ENCODE measurements at regions not wholly inside any gene's neighbourhood (a gene's known extent, or its start where the extent isn't known, plus 50 kb on each side); places are given as distances from the start of the nearest gene placed in this dataset.
"Not testable (repeated sequence)": the region's sequence is repeated elsewhere in the genome, so short reads cannot be mapped to it uniquely, and the experiment has no call there.

- Histone ChIP-seq H3K9ac (ENCODE audit: low read length in 5 of 5) (no peak overlapping the region), H3K27ac (ENCODE audit: low read depth, low read length) (no peak overlapping the region), H3K27me3 (ENCODE audit: control insufficient read depth in 5 of 5, insufficient read depth in 4 of 5, low read length in 5 of 5) (no peaks in the 10 kb centered on the region), H3K36me3 (ENCODE audit: control insufficient read depth in 5 of 5, insufficient read depth in 5 of 5, low read length in 5 of 5) (no peaks in the 10 kb centered on the region), H3K9me3 (ENCODE audit: control insufficient read depth in 5 of 5, low read length in 5 of 5) (peaks cover 0 to 3% (median 0%) of the 10 kb centered on the region in 5 donors), H3K4me3 (ENCODE audit: low read depth in 1 of 5, low read length in 5 of 5) (no peak overlapping the region), H3K4me1 (ENCODE audit: control insufficient read depth in 5 of 5, insufficient read depth in 5 of 5, low read length in 5 of 5) (no peaks in the 10 kb centered on the region)
Measured at GRCh38 chr6:94163877-94164276, 744.5 kb upstream of the EPHA7 start.

- Histone ChIP-seq H3K36me3 (ENCODE audit: control insufficient read depth in 5 of 5, insufficient read depth in 5 of 5, low read length in 5 of 5) (no peaks in the 10 kb centered on the region), H3K4me1 (ENCODE audit: control insufficient read depth in 5 of 5, insufficient read depth in 5 of 5, low read length in 5 of 5) (no peaks in the 10 kb centered on the region), H3K27ac (ENCODE audit: low read depth, low read length) (no peak overlapping the region), H3K9me3 (ENCODE audit: control insufficient read depth in 5 of 5, low read length in 5 of 5) (no peaks in the 10 kb centered on the region), H3K9ac (ENCODE audit: low read length in 5 of 5) (no peak overlapping the region), H3K4me3 (ENCODE audit: low read depth in 1 of 5, low read length in 5 of 5) (no peak overlapping the region), H3K27me3 (ENCODE audit: control insufficient read depth in 5 of 5, insufficient read depth in 4 of 5, low read length in 5 of 5) (no peaks in the 10 kb centered on the region)
Measured at GRCh38 chr6:94150886-94151285, 731.5 kb upstream of the EPHA7 start.

GRCh38 chr6:94144807-94145206 is 725.4 kb upstream of the EPHA7 start:
- no peak overlapping the region for H3K27ac ChIP-seq (ENCODE audit: low read depth, low read length)
- H3K27me3 ChIP-seq (ENCODE audit: control insufficient read depth in 5 of 5, insufficient read depth in 4 of 5, low read length in 5 of 5) = no peaks in the 10 kb centered on the region
- no peaks in the 10 kb centered on the region for H3K36me3 ChIP-seq (ENCODE audit: control insufficient read depth in 5 of 5, insufficient read depth in 5 of 5, low read length in 5 of 5)
- no peaks in the 10 kb centered on the region for H3K4me1 ChIP-seq (ENCODE audit: control insufficient read depth in 5 of 5, insufficient read depth in 5 of 5, low read length in 5 of 5)
- no peaks in the 10 kb centered on the region for H3K9me3 ChIP-seq (ENCODE audit: control insufficient read depth in 5 of 5, low read length in 5 of 5)
- no peak overlapping the region for H3K4me3 ChIP-seq (ENCODE audit: low read depth in 1 of 5, low read length in 5 of 5)
- H3K9ac ChIP-seq (ENCODE audit: low read length in 5 of 5) = no peak overlapping the region

GRCh38 chr6:94137178-94137577 is 717.8 kb upstream of the EPHA7 start:
- H3K9ac ChIP-seq (ENCODE audit: low read length in 5 of 5); H3K27ac ChIP-seq (ENCODE audit: low read depth, low read length); H3K36me3 ChIP-seq (ENCODE audit: control insufficient read depth in 5 of 5, insufficient read depth in 5 of 5, low read length in 5 of 5); H3K4me1 ChIP-seq (ENCODE audit: control insufficient read depth in 5 of 5, insufficient read depth in 5 of 5, low read length in 5 of 5); H3K9me3 ChIP-seq (ENCODE audit: control insufficient read depth in 5 of 5, low read length in 5 of 5); H3K4me3 ChIP-seq (ENCODE audit: low read depth in 1 of 5, low read length in 5 of 5); H3K27me3 ChIP-seq (ENCODE audit: control insufficient read depth in 5 of 5, insufficient read depth in 4 of 5, low read length in 5 of 5): not testable (repeated sequence)

GRCh38 chr6:94133106-94133505 is 713.7 kb upstream of the EPHA7 start:
- Histone ChIP-seq H3K27me3 (ENCODE audit: control insufficient read depth in 5 of 5, insufficient read depth in 4 of 5, low read length in 5 of 5) (no peaks in the 10 kb centered on the region), H3K27ac (ENCODE audit: low read depth, low read length) (no peak overlapping the region), H3K4me1 (ENCODE audit: control insufficient read depth in 5 of 5, insufficient read depth in 5 of 5, low read length in 5 of 5) (peaks cover 0 to 17% (median 4%) of the 10 kb centered on the region in 5 donors), H3K36me3 (ENCODE audit: control insufficient read depth in 5 of 5, insufficient read depth in 5 of 5, low read length in 5 of 5) (no peaks in the 10 kb centered on the region), H3K4me3 (ENCODE audit: low read depth in 1 of 5, low read length in 5 of 5) (no peak overlapping the region), H3K9ac (ENCODE audit: low read length in 5 of 5) (no peak overlapping the region), H3K9me3 (ENCODE audit: control insufficient read depth in 5 of 5, low read length in 5 of 5) (no peaks in the 10 kb centered on the region)

- H3K4me3 ChIP-seq (ENCODE audit: low read depth in 1 of 5, low read length in 5 of 5) = no peak overlapping the region
- H3K9ac ChIP-seq (ENCODE audit: low read length in 5 of 5) = no peak overlapping the region
- H3K27ac ChIP-seq (ENCODE audit: low read depth, low read length) = peak overlapping the region; percentile 55
- H3K27me3 ChIP-seq (ENCODE audit: control insufficient read depth in 5 of 5, insufficient read depth in 4 of 5, low read length in 5 of 5) = no peaks in the 10 kb centered on the region
- H3K9me3 ChIP-seq (ENCODE audit: control insufficient read depth in 5 of 5, low read length in 5 of 5) = no peaks in the 10 kb centered on the region
- H3K36me3 ChIP-seq (ENCODE audit: control insufficient read depth in 5 of 5, insufficient read depth in 5 of 5, low read length in 5 of 5) = no peaks in the 10 kb centered on the region
- peaks cover 0 to 17% (median 4%) of the 10 kb centered on the region in 5 donors for H3K4me1 ChIP-seq (ENCODE audit: control insufficient read depth in 5 of 5, insufficient read depth in 5 of 5, low read length in 5 of 5)
Measured at GRCh38 chr6:94131271-94131670, 711.9 kb upstream of the EPHA7 start.

- peak overlapping the region; percentile 55 for H3K27ac ChIP-seq (ENCODE audit: low read depth, low read length)
- no peaks in the 10 kb centered on the region for H3K9me3 ChIP-seq (ENCODE audit: control insufficient read depth in 5 of 5, low read length in 5 of 5)
- no peak overlapping the region for H3K4me3 ChIP-seq (ENCODE audit: low read depth in 1 of 5, low read length in 5 of 5)
- peaks cover 0 to 17% (median 4%) of the 10 kb centered on the region in 5 donors for H3K4me1 ChIP-seq (ENCODE audit: control insufficient read depth in 5 of 5, insufficient read depth in 5 of 5, low read length in 5 of 5)
- no peaks in the 10 kb centered on the region for H3K27me3 ChIP-seq (ENCODE audit: control insufficient read depth in 5 of 5, insufficient read depth in 4 of 5, low read length in 5 of 5)
- no peaks in the 10 kb centered on the region for H3K36me3 ChIP-seq (ENCODE audit: control insufficient read depth in 5 of 5, insufficient read depth in 5 of 5, low read length in 5 of 5)
- no peak overlapping the region for H3K9ac ChIP-seq (ENCODE audit: low read length in 5 of 5)
Measured at GRCh38 chr6:94130478-94130877, 711.1 kb upstream of the EPHA7 start.

GRCh38 chr6:94129926-94130325 is 710.6 kb upstream of the EPHA7 start:
- Histone ChIP-seq H3K27ac (ENCODE audit: low read depth, low read length) (no peak overlapping the region), H3K9ac (ENCODE audit: low read length in 5 of 5) (no peak overlapping the region), H3K27me3 (ENCODE audit: control insufficient read depth in 5 of 5, insufficient read depth in 4 of 5, low read length in 5 of 5) (no peaks in the 10 kb centered on the region), H3K4me3 (ENCODE audit: low read depth in 1 of 5, low read length in 5 of 5) (no peak overlapping the region), H3K9me3 (ENCODE audit: control insufficient read depth in 5 of 5, low read length in 5 of 5) (no peaks in the 10 kb centered on the region), H3K36me3 (ENCODE audit: control insufficient read depth in 5 of 5, insufficient read depth in 5 of 5, low read length in 5 of 5) (no peaks in the 10 kb centered on the region), H3K4me1 (ENCODE audit: control insufficient read depth in 5 of 5, insufficient read depth in 5 of 5, low read length in 5 of 5) (peaks cover 0 to 17% (median 4%) of the 10 kb centered on the region in 5 donors)

GRCh38 chr6:94127716-94128115 is 708.4 kb upstream of the EPHA7 start:
- Histone ChIP-seq H3K4me1 (ENCODE audit: control insufficient read depth in 5 of 5, insufficient read depth in 5 of 5, low read length in 5 of 5) (peaks cover 0 to 17% (median 4%) of the 10 kb centered on the region in 5 donors), H3K27ac (ENCODE audit: low read depth, low read length) (no peak overlapping the region), H3K9ac (ENCODE audit: low read length in 5 of 5) (no peak overlapping the region), H3K36me3 (ENCODE audit: control insufficient read depth in 5 of 5, insufficient read depth in 5 of 5, low read length in 5 of 5) (no peaks in the 10 kb centered on the region), H3K27me3 (ENCODE audit: control insufficient read depth in 5 of 5, insufficient read depth in 4 of 5, low read length in 5 of 5) (no peaks in the 10 kb centered on the region), H3K9me3 (ENCODE audit: control insufficient read depth in 5 of 5, low read length in 5 of 5) (no peaks in the 10 kb centered on the region), H3K4me3 (ENCODE audit: low read depth in 1 of 5, low read length in 5 of 5) (no peak overlapping the region)

GRCh38 chr6:94124333-94124732 is 705.0 kb upstream of the EPHA7 start:
- no peak overlapping the region for H3K27ac ChIP-seq (ENCODE audit: low read depth, low read length)
- no peaks in the 10 kb centered on the region for H3K36me3 ChIP-seq (ENCODE audit: control insufficient read depth in 5 of 5, insufficient read depth in 5 of 5, low read length in 5 of 5)
- no peaks in the 10 kb centered on the region for H3K9me3 ChIP-seq (ENCODE audit: control insufficient read depth in 5 of 5, low read length in 5 of 5)
- H3K4me3 ChIP-seq (ENCODE audit: low read depth in 1 of 5, low read length in 5 of 5) = no peak overlapping the region
- no peaks in the 10 kb centered on the region for H3K27me3 ChIP-seq (ENCODE audit: control insufficient read depth in 5 of 5, insufficient read depth in 4 of 5, low read length in 5 of 5)
- no peaks in the 10 kb centered on the region for H3K4me1 ChIP-seq (ENCODE audit: control insufficient read depth in 5 of 5, insufficient read depth in 5 of 5, low read length in 5 of 5)
- H3K9ac ChIP-seq (ENCODE audit: low read length in 5 of 5) = no peak overlapping the region

- Histone ChIP-seq H3K27me3 (ENCODE audit: control insufficient read depth in 5 of 5, insufficient read depth in 4 of 5, low read length in 5 of 5) (no peaks in the 10 kb centered on the region), H3K4me1 (ENCODE audit: control insufficient read depth in 5 of 5, insufficient read depth in 5 of 5, low read length in 5 of 5) (no peaks in the 10 kb centered on the region), H3K36me3 (ENCODE audit: control insufficient read depth in 5 of 5, insufficient read depth in 5 of 5, low read length in 5 of 5) (no peaks in the 10 kb centered on the region), H3K4me3 (ENCODE audit: low read depth in 1 of 5, low read length in 5 of 5) (no peak overlapping the region), H3K9me3 (ENCODE audit: control insufficient read depth in 5 of 5, low read length in 5 of 5) (no peaks in the 10 kb centered on the region), H3K9ac (ENCODE audit: low read length in 5 of 5) (no peak overlapping the region), H3K27ac (ENCODE audit: low read depth, low read length) (no peak overlapping the region)
Measured at GRCh38 chr6:94121094-94121493, 701.7 kb upstream of the EPHA7 start.
